ENCODE measurements at regions not wholly inside any gene's neighbourhood (a gene's known extent, or its start where the extent isn't known, plus 50 kb on each side); places are given as distances from the start of the nearest gene placed in this dataset.

GRCh38 chr9:134267305-134267880, 58.9 kb upstream of the RXRA start:
- TF ChIP-seq EP300 (IDR thresholded peaks at IDR 0.05) (no peak), CTCF (IDR thresholded peaks at IDR 0.05) (no peak), POLR2AphosphoS5 (IDR thresholded peaks at IDR 0.05) (no peak), POLR2A (IDR thresholded peaks at IDR 0.05) (no peak)

Measured in sigmoid colon (tissue), 4 donors.